Tongue (tissue), 1 donor: ENCODE measurements at regions not wholly inside any gene's neighbourhood (a gene's known extent, or its start where the extent isn't known, plus 50 kb on each side); places are given as distances from the start of the nearest gene placed in this dataset.
"Not testable (repeated sequence)": the region's sequence is repeated elsewhere in the genome, so short reads cannot be mapped to it uniquely, and the experiment has no call there.

Source experiments
- DNase-seq: peaks from one replicate; pipeline ENCODE4 v3.0.0-alpha.2; 2015

DNA sequence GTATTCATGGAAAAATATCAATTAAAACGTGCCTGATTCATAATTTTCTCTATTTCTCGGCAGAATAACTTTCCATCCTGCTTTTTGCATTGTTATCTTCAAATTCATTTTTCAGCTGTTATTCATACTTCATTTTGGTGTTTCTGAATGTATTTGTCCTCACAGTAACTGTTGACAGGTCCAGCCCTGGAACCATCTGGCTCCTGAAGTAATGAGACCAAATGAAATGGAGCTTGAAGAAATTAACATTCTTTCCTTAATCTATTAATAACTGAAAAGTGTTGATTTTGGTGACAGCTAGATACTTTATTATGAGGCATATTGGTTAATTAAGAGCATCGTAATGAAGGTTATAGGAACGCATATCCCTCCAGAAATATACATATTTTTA, 257.0 kb upstream of the MINDY3 start:
- no peak for DNase-seq

- no peak for DNase-seq
These were observed 259.1 kb upstream of the MINDY3 start for GRCh38 chr10:16119445-16119844.

DNA sequence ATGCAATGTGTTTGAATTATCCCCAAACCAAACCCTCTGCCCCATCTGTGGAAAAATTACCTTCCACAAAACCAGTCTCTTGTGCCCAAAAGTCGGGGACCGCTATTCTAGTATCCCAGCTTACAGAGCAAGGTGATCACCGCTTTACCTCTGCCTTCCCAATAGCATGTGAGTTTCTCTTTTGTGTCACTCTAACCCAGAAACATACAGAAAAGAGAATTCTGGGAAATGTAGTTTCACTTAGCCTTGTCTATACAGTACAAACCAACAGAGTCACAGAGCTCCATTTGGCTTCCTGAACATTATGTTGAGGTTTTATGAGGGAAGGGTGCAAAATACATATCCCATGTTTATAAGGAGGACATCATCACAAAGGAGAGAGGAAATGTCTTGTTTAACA, 260.3 kb upstream of the MINDY3 start:
- DNase-seq: no peak

- DNase-seq: no peak
These were observed 281.2 kb upstream of the MINDY3 start for GRCh38 chr10:16141499-16141898.

DNA sequence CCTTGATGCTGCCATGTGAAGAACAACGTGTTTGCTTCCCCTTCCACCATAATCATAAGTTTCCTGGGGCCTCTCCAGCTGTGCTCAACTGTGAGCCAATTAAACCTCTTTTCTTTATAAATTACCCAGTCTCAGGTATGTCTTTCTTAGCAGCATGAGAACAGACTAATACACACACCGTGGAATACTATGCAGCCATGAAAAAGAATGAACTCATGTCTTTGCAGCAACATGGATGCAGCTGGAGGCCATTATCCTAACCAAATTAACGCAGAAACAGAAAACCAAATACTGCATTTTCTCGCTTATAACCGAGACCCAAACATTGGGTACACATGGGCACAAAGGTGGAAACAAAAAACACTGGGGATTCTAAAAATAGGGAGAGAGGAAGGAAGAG, 286.7 kb upstream of the MINDY3 start:
- no peak for DNase-seq

DNA sequence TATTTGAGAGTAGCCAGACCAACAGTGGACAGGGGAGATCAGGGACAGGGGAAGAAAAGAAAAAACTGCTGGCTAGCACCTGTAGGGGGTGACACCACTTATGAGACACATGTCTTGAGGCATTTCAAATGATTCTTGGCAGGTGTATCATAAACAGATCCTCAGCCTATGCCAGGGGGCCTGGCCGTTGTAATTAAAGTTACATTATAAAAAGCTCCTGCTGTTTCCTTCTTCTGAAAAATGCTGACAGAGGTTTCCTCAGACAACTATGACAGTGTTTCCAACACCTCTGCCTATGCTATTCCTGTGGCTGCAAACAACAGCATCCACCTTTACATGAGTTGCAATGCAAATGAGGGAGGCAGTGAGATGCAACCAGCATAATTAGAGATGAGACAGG, 281.0 kb upstream of the PTER start:
- peak; percentile 1 for DNase-seq

DNA sequence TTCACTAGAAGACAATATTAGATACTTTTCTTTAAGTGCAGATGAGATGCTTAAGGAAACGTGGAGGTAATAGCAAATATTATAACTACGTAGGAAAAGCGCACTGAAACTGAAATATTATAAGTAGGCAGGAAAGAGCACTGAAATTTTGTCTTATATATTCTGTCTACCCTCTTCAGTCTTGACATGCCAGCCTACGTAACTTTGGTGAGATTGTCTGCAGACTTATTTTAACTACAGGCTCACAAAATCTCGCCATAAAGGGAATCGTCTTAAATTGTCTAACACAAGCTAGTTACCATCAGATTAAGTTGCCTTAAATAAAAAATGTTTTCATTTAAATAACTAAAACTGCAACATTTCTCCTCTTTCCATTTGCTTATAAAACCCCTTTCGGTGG, 280.1 kb upstream of the PTER start:
- no peak for DNase-seq

GRCh38 chr10:16165067-16165466, 271.7 kb upstream of the PTER start:
- DNase-seq: not testable (repeated sequence)

DNA sequence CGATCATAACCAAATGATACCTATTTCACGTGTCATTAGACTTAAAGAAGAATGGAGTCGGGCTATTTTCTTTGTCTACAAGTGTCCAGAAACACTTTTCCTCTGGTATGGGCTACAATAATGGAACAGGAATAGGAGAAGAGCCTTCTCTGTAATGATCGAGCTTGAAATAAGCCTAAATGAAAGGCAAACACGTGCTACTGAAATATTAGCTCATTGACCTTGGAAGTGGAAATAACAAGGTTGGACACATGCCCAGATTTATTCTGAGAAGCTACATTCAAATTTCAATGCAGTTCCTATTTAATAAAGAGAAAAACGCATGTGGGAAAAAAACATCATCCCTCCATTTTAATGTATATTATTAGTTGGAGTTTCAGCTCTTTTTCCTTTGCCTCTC, 254.7 kb upstream of the PTER start:
- DNase-seq: peak; percentile 20

DNA sequence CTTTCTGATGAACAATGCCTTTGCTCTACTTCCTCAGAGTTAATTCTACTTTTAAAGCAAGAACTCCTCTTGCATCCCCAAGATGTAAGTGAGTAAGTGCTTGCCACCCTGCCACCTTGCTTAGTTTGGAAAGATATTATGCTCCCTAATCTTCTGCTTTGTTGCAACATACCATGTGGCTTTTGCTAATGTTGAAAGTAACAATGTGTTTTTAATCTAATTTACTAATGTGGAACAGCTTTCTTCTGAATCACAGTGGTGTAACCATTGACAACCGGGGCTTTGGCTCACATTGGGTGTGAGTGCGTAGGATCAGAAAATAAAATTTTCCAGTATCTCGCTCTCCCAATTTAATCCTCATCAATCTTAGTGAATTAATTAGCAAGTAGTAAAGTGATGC, 254.1 kb upstream of the PTER start:
- DNase-seq: peak; percentile 11

DNA sequence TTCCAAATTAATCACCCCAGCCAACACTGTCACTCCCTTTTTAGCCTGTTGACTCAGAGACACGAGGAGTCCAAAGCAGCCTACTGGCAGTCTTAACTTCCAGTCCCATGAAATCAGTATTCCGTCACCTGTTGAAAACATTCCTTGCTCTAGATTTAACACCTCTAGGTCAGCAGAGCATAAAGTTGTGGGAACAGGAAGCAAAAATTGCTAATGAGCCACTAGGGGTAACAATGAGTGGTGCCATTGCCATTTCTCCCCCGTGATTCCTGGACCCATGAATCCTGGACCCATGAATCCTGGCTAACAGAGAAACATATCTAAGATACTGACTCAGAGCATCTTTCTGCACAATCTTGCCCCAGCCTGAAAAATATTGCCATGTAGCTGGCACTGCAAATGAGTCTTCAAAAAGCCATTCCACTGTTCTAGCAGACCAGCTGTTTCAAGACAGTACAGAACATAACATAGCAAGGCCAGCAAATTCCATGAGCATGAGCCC, 252.7 kb upstream of the PTER start:
- no peak for DNase-seq

DNA sequence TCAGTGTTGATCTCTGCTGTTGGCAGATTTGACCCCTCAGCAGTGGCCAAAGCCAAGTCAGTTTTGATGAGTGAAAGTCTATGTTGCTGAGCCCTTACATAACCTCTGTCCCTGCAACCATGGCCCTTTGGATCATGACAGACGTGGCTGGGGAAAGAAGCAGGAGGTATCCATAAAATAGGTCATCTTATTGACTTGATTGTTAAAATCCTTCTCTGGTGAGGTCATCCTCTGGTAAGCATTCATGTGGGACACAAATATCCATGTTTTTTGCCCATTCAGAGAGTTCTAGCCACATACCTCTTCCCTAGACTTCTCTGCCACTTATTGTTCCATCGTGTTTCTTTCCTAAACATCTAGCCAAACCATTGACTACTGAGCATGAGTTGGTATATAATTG, 251.9 kb upstream of the PTER start:
- DNase-seq: no peak

DNA sequence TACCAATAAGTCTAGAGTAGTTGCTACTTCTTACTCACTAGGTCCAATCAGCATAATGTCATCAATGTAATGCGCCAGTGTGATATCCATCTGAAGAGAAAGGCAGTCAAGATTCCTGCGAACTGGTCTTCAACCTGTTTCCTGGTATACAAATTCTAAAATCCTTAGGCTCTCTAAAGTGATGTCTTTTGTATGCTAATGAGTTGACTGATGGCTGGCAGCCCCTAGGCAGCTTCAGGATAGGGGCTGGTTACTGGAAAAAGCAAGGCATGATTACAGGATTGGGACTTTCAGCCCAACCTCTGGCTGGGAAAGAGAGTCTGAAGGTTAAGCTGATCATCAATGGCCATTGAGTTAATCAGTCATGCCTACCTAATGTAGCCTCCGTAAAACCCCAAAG, 250.2 kb upstream of the PTER start:
- DNase-seq: no peak

GRCh38 chr10:16187161-16187560, 249.6 kb upstream of the PTER start:
- no peak for DNase-seq

DNA sequence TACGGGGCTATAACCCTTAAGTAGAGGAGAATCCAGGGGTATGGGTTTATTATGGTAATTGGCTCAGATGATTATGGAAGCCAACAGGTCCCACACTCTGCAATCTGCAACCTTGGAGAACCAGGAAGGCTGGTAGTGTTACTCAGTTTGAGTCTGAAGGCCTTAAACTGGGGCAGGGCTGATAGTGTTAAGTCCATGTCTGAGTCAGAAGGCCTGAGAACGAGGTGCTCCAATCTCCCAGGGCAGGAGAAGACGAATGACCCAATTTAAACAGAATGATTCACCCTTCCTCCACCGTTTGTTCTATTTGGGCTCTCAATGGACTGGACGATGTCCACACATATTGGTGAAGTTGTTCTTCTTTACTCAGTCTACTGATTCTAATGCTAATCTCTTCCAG, 244.5 kb upstream of the PTER start:
- DNase-seq: no peak

GRCh38 chr10:16193241-16193640, 243.6 kb upstream of the PTER start:
- DNase-seq: no peak

DNA sequence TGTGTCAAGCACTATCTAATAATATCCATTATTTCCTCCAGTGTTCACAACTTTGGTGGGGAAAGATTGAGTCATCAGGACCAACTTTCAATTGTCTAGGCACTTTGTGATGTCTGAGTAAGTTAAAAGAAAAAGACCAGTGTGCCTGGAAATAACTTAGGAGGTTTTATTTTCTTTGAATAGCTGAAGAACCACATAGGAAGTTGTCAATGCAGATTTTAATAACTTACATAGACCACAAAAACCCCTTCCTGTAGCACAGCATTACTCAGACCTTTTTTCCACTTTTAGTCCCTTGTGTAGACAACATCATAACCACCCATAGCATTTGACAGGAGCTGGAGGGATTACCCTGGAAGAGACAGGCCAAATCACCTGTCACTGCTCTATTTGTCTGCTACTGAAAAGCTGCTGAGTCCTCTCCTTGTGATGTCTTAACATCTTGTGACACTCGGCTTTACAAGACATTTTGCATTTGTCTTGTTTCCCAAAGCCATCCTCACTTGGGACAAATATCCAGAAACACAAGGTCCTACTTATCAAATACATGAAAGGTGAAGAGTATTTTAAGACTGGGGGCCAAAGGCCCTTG, 241.5 kb upstream of the PTER start:
- no peak for DNase-seq

DNA sequence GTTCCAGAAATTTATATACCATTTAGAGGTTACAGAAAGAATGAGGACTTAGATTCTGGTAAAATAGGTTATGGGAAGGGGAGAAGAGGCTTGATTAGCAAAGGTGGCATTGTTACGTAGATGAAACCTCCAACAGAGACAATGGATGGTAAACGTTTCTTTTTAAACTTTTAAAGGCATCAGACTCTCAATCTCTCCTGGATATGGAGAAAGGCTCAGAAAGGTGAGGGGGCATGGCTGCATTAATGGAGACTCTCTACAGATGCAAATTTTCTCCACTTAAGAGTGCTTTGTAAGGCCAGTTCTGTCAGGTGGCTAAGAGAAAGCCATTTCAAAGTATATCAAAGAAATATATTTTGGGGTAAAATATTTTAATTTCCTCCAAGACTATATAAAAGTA, 240.9 kb upstream of the PTER start:
- DNase-seq: no peak

DNA sequence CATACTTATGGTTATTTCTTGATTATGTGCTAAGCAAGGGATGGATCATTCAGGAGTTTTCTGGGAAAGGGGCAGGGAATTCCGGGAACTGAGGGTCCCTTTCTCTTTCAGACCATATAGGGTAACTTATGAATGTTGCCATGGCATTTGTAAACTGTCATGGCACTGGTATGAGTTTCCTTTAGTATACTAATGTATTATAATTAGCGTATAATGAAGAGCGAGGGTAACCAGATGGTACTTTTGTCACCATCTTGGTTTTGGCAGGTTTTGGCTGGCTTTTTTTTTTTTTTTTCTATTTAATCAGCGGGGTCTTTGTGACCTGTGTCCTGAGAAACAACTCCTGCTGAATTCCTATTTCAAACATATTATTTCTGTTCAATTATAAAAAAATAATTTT, 237.6 kb upstream of the PTER start:
- no peak for DNase-seq

DNA sequence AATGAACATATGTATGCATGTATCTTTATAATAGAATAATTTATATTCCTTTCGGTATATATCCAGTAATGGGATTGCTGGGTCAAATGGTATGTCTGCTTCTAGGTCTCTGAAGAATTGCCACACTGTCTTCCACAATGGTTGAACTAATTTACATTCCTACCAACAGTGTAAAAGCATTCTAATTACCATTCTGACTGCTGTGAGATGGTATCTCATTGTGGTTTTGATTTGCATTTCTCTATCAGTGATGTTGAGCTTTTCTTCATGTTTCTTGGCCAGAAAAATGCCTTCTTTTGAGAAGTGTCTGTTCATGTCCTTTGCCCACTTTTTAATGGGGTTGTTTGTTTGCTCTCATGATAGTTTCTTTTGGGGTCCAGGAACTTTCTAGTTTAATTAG, 213.2 kb upstream of the PTER start:
- DNase-seq: not testable (repeated sequence)

DNA sequence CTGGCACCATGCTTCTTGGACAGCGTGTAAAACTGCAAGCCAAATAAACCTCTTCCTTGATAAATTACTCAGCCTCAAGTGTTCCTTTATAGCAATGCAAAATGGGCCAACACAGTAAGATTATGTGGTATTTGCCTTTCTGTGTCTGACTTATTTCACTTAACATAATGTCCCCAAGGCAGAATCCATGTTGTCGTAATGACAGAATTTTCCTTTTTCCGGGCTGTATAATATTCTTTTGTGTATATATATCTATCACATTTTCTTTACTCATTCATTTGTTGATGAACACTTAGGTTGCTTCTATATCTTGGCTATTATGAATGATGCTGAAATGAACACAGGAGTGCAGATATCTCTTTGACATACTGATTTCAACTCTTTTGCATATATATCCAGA, 209.1 kb upstream of the PTER start:
- DNase-seq: no peak

- DNase-seq: peak; percentile 10
These were observed 205.6 kb upstream of the PTER start for GRCh38 chr10:16231176-16231575.

DNA sequence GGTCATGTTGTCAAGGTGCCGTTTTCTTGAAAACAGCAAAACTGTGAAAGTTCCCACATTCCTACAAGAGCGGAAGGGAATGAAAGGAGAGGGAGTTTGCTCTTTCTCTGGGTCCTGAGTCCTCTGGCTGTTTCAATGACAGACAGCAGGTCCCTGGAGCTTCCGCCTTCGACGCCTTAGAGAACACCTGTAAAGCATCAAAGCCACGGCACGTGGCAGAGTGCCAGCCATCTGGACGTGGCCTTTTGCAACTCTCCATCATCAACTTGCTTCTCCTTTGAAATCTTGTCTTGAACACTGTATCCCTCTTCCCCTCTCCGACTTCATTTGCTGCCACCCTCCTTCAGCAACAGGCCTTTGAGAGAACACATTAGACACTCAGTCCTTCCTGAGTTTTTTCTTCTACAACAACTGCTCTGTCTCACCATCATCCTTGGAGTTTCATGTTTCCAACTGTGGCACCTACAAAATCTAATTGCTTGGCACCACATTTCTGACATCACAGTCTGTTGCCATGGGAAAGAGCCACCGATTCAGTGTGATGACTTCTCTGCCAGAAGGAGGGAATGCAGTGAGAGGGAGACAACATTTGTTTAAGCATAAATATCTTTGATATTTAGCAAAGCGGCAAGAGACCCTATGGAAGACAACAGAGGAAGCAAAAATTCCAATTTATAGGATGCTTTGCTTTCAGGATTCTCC, 204.9 kb upstream of the PTER start:
- DNase-seq: peak; percentile 44

GRCh38 chr10:16232441-16232840, 204.4 kb upstream of the PTER start:
- DNase-seq: peak; percentile 51
